HG02840 (cell line): ENCODE measurements at regions not wholly inside any gene's neighbourhood (a gene's known extent, or its start where the extent isn't known, plus 50 kb on each side); places are given as distances from the start of the nearest gene placed in this dataset.

ENCODE experiments used
- ATAC-seq: cut with Tn5 transposase; IDR thresholded peaks from one replicate; pipeline ENCODE4 v1.9.1; 2021; ENCODE audit warnings: mild to moderate bottlenecking, moderate library complexity, moderate number of reproducible peaks; ENCODE audit not compliant: unreplicated experiment, low FRiP score

GRCh38 chr13:40496035-40496810 lies 170.2 kb downstream of the FOXO1 start:
- no peak for ATAC-seq

DNA sequence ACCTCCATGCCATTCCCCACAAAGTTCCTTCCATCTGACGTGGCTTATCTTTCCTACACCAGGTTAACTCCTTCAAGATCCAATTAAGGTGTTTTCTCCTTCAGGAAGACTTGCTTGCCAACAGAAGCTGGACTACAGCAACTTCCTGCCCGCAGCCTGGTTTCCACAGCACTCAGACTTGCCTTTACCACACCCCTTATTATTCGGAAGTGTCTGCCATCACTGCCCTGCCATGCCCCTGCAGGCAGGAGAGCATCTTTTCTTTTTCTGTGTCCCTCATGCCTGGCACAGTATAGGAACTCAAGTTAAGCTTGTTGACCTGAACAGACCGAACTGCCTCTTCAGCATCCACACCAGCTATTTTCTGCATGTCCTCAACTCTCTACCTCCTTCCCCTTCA lies 168.0 kb downstream of the FOXO1 start:
- ATAC-seq: no peak

DNA sequence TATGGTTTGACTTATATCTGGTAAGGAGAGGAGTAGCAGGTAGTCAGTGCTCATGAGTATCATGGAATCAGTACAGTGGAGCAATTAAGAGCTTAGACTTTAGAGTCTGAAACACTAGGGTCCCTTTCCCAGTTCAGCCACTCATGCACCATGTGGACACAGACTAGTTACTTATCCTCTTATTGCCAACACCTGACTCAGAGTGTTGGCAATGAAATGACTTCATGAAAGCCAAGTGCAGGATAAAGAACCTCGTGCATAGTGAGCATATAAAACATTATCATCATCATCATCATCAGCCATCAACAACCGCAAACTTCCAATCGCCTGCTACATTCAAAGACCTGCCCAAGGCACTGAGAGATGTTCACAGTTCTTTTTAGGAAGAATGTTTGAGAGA lies 164.2 kb downstream of the FOXO1 start:
- no peak for ATAC-seq

DNA sequence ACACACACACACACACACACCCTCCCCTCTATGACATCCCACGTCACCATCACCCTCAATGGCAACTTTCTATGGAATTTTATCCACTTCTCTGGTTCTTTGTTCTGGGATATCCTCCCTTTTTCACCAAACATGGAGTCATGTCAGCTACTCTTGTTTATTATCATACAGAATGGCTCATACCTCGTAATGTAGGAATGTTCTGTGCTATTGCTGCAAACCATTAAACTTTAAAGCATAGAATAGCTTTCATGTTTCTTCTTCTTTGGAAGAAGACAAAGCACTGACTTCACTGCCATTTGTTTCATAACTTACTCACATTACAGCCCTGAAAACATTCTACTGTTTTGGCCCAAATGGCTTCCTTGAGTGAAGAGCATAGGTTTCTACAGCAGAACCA lies 163.4 kb downstream of the FOXO1 start:
- ATAC-seq: no peak

DNA sequence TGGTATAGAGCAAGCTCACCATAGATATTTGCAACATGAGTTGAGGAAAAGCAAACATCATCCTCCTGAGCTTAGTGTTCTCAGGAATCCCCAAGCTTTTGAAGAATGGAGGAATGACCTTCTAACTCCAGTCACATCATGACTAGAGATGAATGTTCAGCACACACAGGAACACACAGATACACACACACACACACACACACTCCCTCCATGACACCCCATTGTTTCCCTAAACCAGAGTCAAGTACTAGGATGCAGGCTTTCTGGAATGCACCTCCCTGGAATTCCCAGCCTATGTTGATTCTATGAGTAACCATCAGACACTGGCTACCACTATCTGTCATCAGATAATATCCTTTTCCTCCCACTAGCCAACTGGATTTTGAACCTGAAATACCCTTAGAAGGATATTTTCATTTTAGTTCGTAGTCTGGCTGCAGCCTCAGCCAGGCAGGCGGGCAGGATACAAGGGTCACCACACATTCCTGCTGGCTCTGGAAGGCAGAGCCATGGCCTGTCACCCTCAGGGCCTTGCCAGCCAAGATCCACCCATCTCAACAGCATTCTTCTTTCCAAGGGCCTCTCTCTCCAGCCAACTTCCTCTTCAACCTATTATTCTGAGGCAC lies 162.4 kb downstream of the FOXO1 start:
- ATAC-seq: no peak

DNA sequence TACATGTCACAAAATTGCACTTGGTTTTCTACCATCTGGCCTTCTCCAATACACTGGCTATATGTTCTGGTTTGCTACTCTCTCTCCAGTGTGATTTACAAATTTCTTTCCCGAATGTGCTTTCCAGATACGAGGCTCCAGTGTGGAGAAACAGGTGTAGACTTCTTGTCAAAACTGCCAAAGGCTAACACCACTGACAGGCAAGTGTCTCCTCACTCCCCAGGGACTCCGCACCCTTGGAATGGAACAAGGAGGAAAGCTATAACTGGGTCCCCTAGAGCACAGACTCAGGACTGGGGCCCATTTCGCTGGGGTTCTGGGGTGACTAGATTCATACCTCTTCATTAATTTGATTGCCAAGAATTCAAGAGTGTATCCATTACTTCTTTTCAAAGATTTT lies 161.8 kb downstream of the FOXO1 start:
- no peak for ATAC-seq

DNA sequence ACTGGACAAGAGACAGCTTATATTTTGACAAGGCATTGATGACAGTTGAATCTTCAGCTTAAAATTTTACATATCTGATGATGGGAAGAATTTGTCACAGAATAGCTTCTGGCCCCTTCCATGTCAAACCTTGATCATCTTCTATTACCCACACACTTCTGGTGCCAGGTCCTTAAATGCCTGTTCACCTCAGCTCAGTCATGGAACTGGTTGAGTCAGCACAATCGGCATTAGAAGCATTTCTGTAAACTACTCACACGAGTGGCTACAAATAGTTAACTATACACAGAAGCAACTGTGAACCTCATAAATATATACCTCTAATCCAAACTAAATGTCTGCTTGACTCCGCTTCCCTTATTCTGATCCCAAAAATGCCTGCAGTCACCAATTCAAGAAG lies 161.2 kb downstream of the FOXO1 start:
- no peak for ATAC-seq
